H7 (cell line): ENCODE measurements at regions not wholly inside any gene's neighbourhood (a gene's known extent, or its start where the extent isn't known, plus 50 kb on each side); places are given as distances from the start of the nearest gene placed in this dataset.

Experiments
- DNase-seq: peaks from one replicate; pipeline ENCODE4 v3.0.0; 2012
- H3K27me3 ChIP-seq: 2 replicates; pipeline ENCODE4 v1.6.0; 2011; ENCODE audit warnings: mild to moderate bottlenecking, low read length; ENCODE audit not compliant: control insufficient read depth, insufficient read depth
- H3K36me3 ChIP-seq: replicated peaks from 2 replicates; pipeline ENCODE4 v1.5.1; 2011; ENCODE audit warnings: low read length; ENCODE audit not compliant: control insufficient read depth, insufficient read depth
- H3K4me3 ChIP-seq: 2 replicates; pipeline ENCODE4 v1.5.1; 2011; ENCODE audit warnings: low read depth, mild to moderate bottlenecking, control low read depth, low read length, moderate library complexity; ENCODE audit not compliant: insufficient read depth

DNA sequence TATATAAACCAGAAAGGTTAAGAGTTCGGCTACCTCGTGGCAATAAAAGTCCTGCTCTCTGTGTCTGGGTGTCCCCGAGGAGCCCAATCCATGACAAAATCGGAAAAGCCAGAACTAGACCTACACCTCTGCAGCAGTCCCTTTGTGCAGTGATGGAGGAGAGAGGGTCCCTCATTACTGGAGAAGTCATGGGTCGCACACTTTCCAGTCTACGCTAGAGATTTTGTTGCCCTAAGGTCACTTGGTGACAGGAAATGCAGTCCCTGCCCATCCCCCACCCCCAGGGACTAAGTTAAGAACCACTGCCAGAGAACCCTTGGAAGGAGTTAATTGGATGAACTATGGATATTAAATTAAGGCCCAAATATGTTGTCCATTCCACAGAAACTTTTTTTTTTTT, 104.4 kb upstream of the ATF7IP start:
- DNase-seq = no peak
- H3K4me3 ChIP-seq = no peak overlapping the region
- no peaks in the 10 kb centered on the region for H3K36me3 ChIP-seq
- H3K27me3 ChIP-seq = no peaks in the 10 kb centered on the region

DNA sequence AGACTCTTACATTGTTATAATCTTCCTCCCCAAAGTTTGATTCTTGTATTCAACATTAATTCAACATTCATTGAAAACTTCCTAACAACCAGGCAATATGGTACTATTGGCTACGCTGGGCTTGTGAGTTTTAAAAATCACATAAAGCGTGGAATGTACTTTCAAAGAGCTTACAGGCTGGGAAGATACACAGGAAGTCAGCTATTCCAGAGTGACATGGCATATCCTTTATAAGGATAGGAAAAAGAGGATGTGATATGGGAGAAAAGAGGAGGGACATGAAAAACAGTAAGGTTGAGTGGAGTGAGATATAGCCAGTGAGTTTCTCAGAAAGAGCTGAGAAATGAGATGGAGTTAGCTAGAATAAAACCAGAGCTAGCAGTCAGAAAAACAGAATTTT, 103.6 kb upstream of the ATF7IP start:
- no peak for DNase-seq
- no peak overlapping the region for H3K4me3 ChIP-seq
- H3K36me3 ChIP-seq = no peaks in the 10 kb centered on the region

DNA sequence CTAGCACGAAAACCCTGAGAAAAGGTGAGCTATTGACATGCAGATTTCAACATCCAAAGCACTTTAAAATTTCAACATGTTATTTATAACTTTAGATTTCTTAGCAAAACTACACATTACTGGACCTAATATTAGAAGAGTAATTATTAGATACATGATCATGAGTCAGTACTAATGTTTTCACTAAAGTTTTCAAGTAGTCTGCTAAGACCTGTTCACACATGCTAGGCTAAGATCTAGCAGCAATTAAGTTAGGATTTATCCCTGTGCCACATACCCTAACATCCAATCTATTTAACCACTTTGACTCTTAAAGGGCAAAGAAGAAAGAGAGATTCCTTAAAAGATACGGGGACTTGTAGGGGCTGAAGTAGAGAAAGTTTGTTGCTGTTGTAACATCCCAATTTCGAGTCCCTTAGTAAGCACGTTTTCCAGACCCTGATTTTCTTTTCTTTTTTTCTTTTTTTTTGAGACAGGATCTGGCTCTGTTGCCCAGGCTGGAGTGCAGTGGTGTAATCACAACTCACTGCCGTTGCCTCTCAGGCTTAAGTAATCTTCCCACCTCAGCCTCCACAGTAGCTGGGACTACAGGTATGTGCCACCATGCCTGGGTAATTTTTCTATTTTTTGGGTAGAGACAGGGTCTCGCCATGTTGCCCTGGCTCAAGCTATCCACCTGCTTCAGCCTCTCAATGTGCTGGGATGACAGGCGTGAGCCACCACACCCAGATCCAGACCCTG, 102.5 kb upstream of the ATF7IP start:
- no peaks in the 10 kb centered on the region for H3K36me3 ChIP-seq
- no peaks in the 10 kb centered on the region for H3K27me3 ChIP-seq
- DNase-seq = no peak
- H3K4me3 ChIP-seq = no peak overlapping the region

More for the DNA sequence above, 103.6 kb upstream of the ATF7IP start:
- no peaks in the 10 kb centered on the region for H3K27me3 ChIP-seq

DNA sequence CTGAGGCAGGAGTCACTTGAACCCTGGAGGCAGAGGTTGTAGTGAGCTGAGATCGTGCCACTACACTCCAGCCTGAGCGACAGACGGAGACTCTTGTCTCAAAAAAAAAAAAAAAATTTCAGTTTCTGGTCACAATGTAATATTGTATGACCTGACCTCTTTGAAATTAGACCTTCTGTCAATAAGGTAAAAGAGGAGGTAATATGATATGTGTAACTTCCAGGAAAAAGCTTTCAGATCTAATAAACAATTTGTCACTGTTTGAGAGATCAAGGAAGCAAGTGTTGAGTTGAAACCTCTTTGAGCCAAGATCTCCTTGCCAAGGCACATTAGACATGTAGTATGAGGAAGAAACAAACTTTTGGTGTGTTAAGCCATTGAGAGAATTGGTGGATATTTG, 101.7 kb upstream of the ATF7IP start:
- Histone ChIP-seq H3K36me3 (no peaks in the 10 kb centered on the region), H3K4me3 (no peak overlapping the region), H3K27me3 (no peaks in the 10 kb centered on the region)
- no peak for DNase-seq

DNA sequence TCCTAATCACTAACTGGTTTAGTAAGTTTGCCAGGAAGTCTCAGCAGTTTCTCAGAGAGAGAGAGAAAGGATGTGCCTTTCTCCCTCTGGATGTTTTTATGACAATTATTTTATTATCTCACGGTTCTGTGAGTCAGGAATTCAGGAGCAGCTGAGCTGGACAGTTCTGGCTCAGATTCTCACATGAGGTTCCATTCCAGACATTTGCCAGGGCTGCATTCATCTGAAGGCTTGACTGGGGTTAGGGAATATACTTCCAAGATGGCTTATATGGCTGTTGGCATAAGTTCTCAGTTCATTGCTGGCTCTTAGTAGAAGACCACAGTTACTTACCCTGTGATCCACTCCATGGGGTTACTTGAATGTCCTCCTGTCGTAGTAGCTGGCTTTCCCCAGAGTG, 101.2 kb upstream of the ATF7IP start:
- Histone ChIP-seq H3K27me3 (no peaks in the 10 kb centered on the region), H3K4me3 (no peak overlapping the region), H3K36me3 (no peaks in the 10 kb centered on the region)
- no peak for DNase-seq

DNA sequence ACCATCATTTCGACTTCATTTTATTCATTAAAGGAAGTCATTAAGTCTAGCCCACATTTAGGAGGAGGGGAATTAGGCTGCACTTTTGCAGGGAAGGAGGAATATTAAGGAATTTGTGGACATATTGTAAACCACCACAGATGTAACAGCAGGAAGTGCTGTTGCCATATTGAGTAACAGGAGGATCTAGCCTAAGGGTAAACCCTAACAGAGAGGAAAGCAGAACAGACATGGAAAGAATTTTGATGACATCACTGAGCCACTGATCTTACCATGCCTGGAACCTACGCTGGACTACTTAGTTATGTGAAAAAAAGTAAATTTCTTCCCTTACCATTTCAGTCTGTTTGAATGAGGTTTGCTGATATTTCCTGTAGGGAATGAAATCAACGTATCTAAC, 100.7 kb upstream of the ATF7IP start:
- no peak overlapping the region for H3K4me3 ChIP-seq
- DNase-seq = no peak

DNA sequence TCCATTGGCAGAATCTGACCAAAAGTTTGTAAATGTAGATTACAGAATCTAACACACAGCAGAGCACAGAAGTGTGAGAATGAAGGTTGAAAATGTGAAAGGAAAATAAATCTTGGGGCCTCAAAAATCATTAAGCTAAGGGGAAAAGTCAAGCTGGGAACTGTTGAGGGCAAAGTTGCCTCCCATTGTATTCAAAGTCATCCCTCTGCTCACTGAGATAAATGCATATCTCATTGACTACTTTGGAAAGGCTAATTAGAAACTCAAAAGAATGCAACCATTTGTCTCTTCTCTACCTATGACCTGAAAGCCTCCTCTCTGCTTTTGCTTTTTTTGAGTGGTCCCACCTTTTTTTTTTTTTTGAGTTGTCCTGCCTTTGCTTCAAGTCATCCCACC, 97.4 kb upstream of the ATF7IP start:
- Histone ChIP-seq H3K36me3 (no peaks in the 10 kb centered on the region), H3K27me3 (no peaks in the 10 kb centered on the region), H3K4me3 (no peak overlapping the region)
- DNase-seq = no peak

More for the DNA sequence above, 100.7 kb upstream of the ATF7IP start:
- Histone ChIP-seq H3K27me3 (no peaks in the 10 kb centered on the region), H3K36me3 (no peaks in the 10 kb centered on the region)

DNA sequence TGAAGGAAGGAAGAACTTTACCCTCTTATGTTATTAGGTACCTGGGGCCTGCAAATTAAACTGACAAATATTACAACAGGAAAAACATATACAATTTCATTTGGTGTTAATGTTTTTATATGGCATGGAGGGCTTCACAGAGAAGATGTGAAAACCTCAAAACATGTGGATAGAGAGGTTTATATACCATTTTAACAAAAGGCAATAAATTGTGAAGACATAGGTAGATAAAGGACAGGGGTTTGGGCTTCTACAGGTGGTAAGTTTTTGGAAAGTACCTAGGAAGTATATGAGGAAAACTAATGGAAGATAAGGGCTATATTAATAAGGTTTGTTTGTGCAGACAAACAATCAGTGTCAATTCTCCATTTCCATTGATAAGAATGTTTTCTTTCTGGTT, 95.1 kb upstream of the ATF7IP start:
- no peak for DNase-seq
- H3K4me3 ChIP-seq = no peak overlapping the region
- no peaks in the 10 kb centered on the region for H3K27me3 ChIP-seq
- H3K36me3 ChIP-seq = no peaks in the 10 kb centered on the region

DNA sequence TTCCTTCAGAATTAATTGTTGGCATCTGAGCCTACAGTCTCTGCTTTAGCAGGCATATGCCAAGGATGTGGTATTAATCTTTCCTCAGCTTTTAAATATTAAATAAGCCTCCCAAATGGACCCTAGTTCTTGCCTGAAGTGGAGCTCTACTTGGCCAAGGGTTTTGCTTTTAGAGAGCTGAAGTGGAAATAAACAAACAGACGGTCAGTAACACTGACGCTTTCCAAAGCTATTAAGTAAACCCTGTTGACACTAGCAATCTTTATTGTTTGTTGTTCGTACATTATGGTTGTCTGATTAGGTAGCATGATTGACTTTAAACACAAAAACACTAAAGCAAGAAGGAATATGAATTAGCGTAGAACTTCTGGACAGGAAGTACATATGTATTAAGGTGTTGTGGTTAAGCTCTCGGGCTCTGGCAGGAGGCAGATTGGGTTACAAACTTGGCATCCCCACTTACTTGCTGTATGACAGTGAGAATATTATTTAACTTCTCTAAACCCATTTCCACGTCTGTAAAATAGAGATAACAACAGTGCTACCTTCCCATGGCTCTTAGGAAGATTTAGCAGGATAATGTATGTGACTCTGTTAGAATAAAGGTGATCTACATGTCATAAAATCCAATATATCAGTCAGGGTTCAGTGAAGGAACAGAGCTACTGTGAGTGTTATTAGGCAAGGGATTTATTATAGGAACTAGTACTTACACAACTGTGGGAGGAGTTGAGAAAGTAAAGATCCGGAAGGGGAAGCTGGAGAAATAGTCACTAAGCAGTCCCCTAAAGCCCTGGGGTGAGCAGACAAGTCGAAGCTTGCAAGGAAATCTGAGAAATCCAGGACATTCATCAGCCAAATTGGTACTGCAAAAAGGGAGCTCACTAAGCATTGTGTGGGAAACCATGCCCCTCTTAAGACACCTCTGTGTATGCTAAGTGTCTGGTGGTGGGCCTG, 92.2 kb upstream of the ATF7IP start:
- DNase-seq = no peak
- Histone ChIP-seq H3K36me3 (no peaks in the 10 kb centered on the region), H3K4me3 (no peak overlapping the region), H3K27me3 (no peaks in the 10 kb centered on the region)

DNA sequence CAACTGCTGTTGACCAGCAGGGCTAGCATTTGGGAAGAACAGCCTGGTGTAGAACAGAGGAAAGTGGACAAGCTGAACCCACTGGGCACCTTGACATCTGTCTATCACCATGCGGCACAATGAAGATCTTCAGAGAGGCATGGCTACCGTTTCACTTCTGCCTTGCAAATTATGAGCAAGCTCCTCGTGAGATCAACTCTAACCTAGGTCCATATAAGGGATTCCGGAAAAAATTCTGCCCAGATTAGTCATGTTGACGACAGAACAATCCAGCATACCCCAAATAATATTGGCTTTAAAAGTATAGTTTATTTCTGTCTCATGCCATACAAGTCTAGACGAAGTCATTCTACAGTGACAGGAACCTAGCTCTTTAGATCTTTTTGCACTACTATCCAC, 91.6 kb upstream of the ATF7IP start:
- DNase-seq = no peak
- H3K36me3 ChIP-seq = no peaks in the 10 kb centered on the region
- H3K4me3 ChIP-seq = no peak overlapping the region
- H3K27me3 ChIP-seq = no peaks in the 10 kb centered on the region

DNA sequence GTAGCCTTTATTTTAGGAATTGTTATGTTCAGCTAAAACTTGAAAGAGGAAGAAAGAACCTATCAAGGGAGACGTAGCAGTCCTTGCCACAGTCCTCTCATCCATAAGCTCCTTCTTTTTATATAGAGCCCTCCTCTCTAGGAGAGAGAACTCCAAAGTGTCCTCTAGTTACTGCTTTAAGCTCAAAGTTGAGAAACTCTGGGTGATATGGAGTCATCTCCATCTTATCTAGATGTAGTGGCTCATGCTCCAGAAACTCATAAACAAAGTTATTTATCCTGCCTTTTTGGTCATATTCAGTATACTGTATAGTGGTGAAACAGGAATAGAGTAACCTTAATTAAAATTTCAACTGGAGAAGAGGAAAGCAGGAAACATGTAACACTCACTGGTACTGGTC, 90.4 kb upstream of the ATF7IP start:
- Histone ChIP-seq H3K4me3 (no peak overlapping the region), H3K36me3 (no peaks in the 10 kb centered on the region), H3K27me3 (no peaks in the 10 kb centered on the region)
- DNase-seq = no peak

DNA sequence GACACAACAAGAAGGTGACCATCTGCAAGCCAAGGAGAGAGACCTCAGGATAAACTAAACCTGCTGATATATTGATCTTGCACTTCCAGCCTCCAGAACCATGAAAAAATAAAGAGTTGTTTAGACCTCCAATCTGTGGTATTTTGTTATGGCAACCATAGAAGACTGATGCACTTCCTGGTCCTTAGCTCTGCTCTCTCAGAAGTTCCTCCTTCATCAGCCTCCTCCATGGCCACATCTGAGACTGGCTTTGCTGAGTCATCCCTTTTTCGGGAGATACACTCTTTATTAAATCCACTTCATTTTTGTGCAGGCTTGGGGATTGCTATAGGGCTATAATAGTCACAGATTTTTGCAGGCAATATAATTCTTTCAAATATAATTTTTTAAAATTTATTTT, 89.6 kb upstream of the ATF7IP start:
- H3K4me3 ChIP-seq = no peak overlapping the region
- H3K27me3 ChIP-seq = peaks cover 3% of the 10 kb centered on the region; the same call in 1 of the 2 replicates
- H3K36me3 ChIP-seq = no peaks in the 10 kb centered on the region
- no peak for DNase-seq

DNA sequence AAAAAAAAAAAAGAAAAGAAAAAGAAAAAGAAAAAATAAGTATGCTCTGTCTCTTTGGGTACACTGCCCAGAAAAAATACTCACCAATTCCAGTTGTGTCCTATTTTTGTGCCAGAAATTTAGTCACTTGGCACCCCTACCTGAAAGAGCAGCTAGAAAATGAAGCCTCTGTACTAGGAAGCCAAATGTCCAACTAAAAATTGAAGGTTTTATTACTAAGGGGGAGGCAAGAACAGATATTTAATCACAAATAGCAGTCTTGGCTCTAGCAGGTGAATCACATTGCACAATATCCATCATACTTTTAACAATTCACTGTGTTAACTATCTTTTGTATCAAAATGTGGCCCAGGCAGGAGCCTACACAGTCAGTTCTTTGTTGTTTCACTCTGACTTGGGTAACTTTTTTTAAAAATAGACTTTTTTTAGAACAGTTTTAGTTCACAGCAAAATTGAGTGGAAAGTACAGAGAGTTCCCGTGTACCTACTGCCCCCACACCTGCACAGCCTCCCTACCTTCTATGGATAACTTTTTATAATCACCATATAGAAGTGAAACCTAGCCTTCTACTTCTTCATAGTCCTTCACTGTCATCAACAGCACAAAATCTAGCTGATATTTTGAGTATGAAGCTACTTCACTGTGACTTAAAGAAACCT, 87.1 kb upstream of the ATF7IP start:
- Histone ChIP-seq H3K4me3 (no peak overlapping the region), H3K36me3 (no peaks in the 10 kb centered on the region), H3K27me3 (peaks cover 10% of the 10 kb centered on the region)
- DNase-seq = no peak

DNA sequence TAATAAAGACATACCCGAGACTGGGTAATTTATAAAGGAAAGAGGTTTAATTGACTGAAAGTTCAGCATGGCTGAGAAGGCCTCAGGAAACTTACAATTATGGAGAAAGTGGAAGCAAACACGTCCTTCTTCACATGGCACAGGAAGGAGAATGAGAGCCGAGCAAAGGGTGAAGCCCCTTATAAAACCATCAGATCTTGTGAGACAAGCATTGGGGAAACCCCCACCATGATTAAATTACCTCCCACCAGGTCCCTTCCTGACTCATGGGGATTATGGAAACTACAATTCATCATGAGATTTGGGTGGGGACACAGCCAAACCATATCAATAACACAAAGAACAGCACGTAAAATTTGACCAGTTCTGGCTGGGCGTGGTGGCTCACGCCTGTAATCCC, 85.6 kb upstream of the ATF7IP start:
- DNase-seq = no peak
- Histone ChIP-seq H3K27me3 (peaks cover 17% of the 10 kb centered on the region), H3K36me3 (no peaks in the 10 kb centered on the region), H3K4me3 (no peak overlapping the region)

DNA sequence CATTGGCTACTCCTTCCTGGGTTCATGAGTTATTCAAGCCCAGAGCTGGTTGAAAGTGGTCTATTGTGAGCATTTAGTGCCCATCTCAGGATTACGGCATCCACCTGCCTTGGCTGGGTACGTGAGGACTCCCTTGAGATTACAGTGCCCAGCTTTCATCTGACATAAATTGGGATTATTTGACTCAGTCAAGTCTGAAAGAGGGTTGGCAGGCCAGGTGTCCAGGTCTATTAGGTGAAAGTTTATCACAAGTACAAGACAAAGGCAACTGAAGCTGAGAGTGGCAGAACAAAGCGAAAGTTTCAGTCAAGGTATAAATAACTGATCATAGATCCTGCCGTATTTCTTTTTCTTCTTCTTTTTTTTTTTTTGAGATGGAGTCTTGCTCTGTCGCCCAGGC, 84.6 kb upstream of the ATF7IP start:
- no peaks in the 10 kb centered on the region for H3K36me3 ChIP-seq
- no peak overlapping the region for H3K4me3 ChIP-seq
- peaks cover 24% of the 10 kb centered on the region for H3K27me3 ChIP-seq
- DNase-seq = no peak
